ENCODE measurements at regions not wholly inside any gene's neighbourhood (a gene's known extent, or its start where the extent isn't known, plus 50 kb on each side); places are given as distances from the start of the nearest gene placed in this dataset.

DNA sequence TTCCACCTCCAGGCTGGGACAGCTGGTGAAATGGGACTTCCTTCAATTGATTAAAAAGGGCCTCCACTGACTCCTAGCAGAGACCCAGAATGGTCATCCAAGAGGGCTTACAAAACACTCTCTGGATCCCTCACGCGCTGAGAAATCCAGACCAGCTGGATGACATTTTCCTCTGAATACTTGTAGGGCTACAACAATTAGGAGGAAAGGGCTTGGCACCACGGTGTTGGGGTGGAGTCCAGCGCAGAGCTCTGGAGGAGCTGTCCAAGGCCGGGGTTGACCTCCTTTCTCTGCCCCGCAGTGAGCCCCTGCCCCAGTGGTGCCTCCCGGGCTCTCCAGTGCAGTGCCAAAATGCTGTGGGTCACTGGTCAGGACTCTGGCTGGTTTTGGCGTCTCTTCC is 189.0 kb upstream of the CCND2 start:
- no peaks in the 10 kb centered on the region for H3K9me2 ChIP-seq (replicated peaks; ENCODE audit: insufficient read depth, low read length)
- no peaks in the 10 kb centered on the region for H3K36me3 ChIP-seq (ENCODE audit: low read length)
- H3K9me3 ChIP-seq (ENCODE audit: insufficient read depth, low read length), result no peaks in the 10 kb centered on the region
- TF ChIP-seq, protein P1, sequence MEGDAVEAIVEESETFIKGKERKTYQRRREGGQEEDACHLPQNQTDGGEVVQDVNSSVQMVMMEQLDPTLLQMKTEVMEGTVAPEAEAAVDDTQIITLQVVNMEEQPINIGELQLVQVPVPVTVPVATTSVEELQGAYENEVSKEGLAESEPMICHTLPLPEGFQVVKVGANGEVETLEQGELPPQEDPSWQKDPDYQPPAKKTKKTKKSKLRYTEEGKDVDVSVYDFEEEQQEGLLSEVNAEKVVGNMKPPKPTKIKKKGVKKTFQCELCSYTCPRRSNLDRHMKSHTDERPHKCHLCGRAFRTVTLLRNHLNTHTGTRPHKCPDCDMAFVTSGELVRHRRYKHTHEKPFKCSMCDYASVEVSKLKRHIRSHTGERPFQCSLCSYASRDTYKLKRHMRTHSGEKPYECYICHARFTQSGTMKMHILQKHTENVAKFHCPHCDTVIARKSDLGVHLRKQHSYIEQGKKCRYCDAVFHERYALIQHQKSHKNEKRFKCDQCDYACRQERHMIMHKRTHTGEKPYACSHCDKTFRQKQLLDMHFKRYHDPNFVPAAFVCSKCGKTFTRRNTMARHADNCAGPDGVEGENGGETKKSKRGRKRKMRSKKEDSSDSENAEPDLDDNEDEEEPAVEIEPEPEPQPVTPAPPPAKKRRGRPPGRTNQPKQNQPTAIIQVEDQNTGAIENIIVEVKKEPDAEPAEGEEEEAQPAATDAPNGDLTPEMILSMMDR (IDR thresholded peaks at IDR 0.05; ENCODE audit: insufficient read depth, low read length, poor library complexity, severe bottlenecking), result no peak
- no peak for TF ChIP-seq EZH2phosphoT487 (conservative IDR thresholded peaks at IDR 0.05; ENCODE audit: low read length)
- no peak overlapping the region for H3K9ac ChIP-seq (ENCODE audit: low read length)
- H3F3A ChIP-seq (ENCODE audit: insufficient read depth), result no peaks in the 10 kb centered on the region
- no peaks in the 10 kb centered on the region for H3K79me2 ChIP-seq (ENCODE audit: insufficient read depth, low read length)
- H3K4me3 ChIP-seq (ENCODE audit: insufficient read depth, low read length, poor library complexity, severe bottlenecking), result no peak overlapping the region
- no peak overlapping the region for H3K27ac ChIP-seq (ENCODE audit: low read depth, low read length)
- H2AFZ ChIP-seq (ENCODE audit: low read depth, low read length, severe bottlenecking), result no peak overlapping the region
- no peaks in the 10 kb centered on the region for H4K20me1 ChIP-seq (ENCODE audit: low read depth, low read length)
- no peaks in the 10 kb centered on the region for H3K27me3 ChIP-seq (ENCODE audit: low read length)
- H3K4me2 ChIP-seq (ENCODE audit: low read depth, low read length, poor library complexity, severe bottlenecking), result no peak overlapping the region

DNA sequence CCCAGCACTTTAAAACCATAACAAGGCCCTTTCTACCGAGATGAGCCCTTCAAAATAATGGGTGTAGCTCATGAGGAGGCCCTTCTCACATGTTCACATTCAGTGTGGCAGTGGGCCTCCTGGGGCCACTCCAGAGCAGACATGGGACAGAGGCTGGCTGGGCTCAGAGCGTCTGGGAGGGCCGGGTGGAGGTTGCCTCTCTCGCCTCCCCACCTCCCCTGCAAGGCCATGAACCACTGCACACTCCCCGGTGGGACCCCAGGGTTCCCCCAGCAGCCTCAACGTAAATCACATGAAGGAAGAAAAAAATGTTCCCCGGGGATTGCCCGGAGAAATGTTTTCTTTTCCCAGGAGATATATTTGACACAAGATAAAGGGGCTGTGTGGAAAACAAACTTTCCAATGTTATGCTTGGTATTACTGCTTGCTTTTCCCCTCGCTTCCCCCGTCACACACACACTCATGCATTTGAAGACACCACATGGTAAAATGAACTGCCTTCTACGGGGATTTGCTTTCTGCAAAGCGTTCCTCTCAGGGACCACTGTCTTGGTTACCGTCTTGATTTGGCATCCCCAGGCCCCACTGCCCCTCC is 190.7 kb upstream of the CCND2 start:
- no peak overlapping the region for H3K4me2 ChIP-seq (ENCODE audit: low read depth, low read length, poor library complexity, severe bottlenecking)
- H3F3A ChIP-seq (ENCODE audit: insufficient read depth), result no peaks in the 10 kb centered on the region
- TF ChIP-seq, protein P1 (IDR thresholded peaks at IDR 0.05; ENCODE audit: insufficient read depth, low read length, poor library complexity, severe bottlenecking), result no peak
- no peak for TF ChIP-seq EZH2phosphoT487 (conservative IDR thresholded peaks at IDR 0.05; ENCODE audit: low read length)
- H3K9ac ChIP-seq (ENCODE audit: low read length), result no peak overlapping the region
- H3K9me2 ChIP-seq (replicated peaks; ENCODE audit: insufficient read depth, low read length), result no peaks in the 10 kb centered on the region
- no peaks in the 10 kb centered on the region for H4K20me1 ChIP-seq (ENCODE audit: low read depth, low read length)
- no peak overlapping the region for H3K27ac ChIP-seq (ENCODE audit: low read depth, low read length)
- H3K36me3 ChIP-seq (ENCODE audit: low read length), result no peaks in the 10 kb centered on the region
- H3K9me3 ChIP-seq (ENCODE audit: insufficient read depth, low read length), result no peaks in the 10 kb centered on the region
- H2AFZ ChIP-seq (ENCODE audit: low read depth, low read length, severe bottlenecking), result no peak overlapping the region
- H3K27me3 ChIP-seq (ENCODE audit: low read length), result no peaks in the 10 kb centered on the region
- H3K4me3 ChIP-seq (ENCODE audit: insufficient read depth, low read length, poor library complexity, severe bottlenecking), result no peak overlapping the region
- no peaks in the 10 kb centered on the region for H3K79me2 ChIP-seq (ENCODE audit: insufficient read depth, low read length)

DNA sequence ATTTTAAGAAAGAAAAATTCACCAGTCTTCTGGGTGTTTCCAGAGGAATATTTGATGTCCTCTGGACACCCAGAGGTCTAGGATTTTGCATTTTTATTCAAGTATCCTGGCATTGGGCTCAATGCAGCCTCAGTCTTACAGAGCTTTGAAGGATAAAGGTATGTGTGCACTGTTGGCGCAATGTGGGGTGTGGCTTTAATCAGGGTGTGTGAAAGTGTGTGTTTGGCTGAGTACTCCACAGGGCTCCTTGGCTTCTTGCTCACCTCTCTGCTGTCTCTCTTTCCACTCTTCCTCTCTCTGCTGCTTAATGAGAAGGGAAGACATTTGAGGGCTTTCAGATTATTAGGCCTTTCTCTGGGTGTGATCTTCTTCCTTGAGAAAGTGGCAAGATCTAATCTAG is 193.3 kb upstream of the CCND2 start:
- Histone ChIP-seq H3K9ac (ENCODE audit: low read length) (no peak overlapping the region), H3K4me3 (ENCODE audit: insufficient read depth, low read length, poor library complexity, severe bottlenecking) (no peak overlapping the region), H3K36me3 (ENCODE audit: low read length) (no peaks in the 10 kb centered on the region), H3F3A (ENCODE audit: insufficient read depth) (no peaks in the 10 kb centered on the region), H3K27ac (ENCODE audit: low read depth, low read length) (no peak overlapping the region), H3K4me2 (ENCODE audit: low read depth, low read length, poor library complexity, severe bottlenecking) (no peak overlapping the region), H4K20me1 (ENCODE audit: low read depth, low read length) (no peaks in the 10 kb centered on the region), H3K9me3 (ENCODE audit: insufficient read depth, low read length) (no peaks in the 10 kb centered on the region), H3K9me2 (replicated peaks; ENCODE audit: insufficient read depth, low read length) (no peaks in the 10 kb centered on the region), H3K79me2 (ENCODE audit: insufficient read depth, low read length) (no peaks in the 10 kb centered on the region), H3K27me3 (ENCODE audit: low read length) (no peaks in the 10 kb centered on the region), H2AFZ (ENCODE audit: low read depth, low read length, severe bottlenecking) (no peak overlapping the region)
- no peak for TF ChIP-seq EZH2phosphoT487 (conservative IDR thresholded peaks at IDR 0.05; ENCODE audit: low read length)
- TF ChIP-seq, protein P1 (IDR thresholded peaks at IDR 0.05; ENCODE audit: insufficient read depth, low read length, poor library complexity, severe bottlenecking), result no peak

Measured in SU-DHL-6 (cell line).